ENCODE measurements at regions not wholly inside any gene's neighbourhood (a gene's known extent, or its start where the extent isn't known, plus 50 kb on each side); places are given as distances from the start of the nearest gene placed in this dataset.

GRCh38 chr10:21213381-21213780, 312.1 kb downstream of the SKIDA1 start:
- no peak for TF ChIP-seq POLR2A (IDR thresholded peaks at IDR 0.05; ENCODE audit: low read depth, low read length)
- no peak for TF ChIP-seq TAF1 (IDR thresholded peaks at IDR 0.05; ENCODE audit: borderline replicate concordance, low read depth, low read length)
- TF ChIP-seq POLR2AphosphoS5 (IDR thresholded peaks at IDR 0.05; ENCODE audit: low read depth, low read length), result no peak
